HCEC 1CT (cell line): ENCODE measurements at regions not wholly inside any gene's neighbourhood (a gene's known extent, or its start where the extent isn't known, plus 50 kb on each side); places are given as distances from the start of the nearest gene placed in this dataset.

Experiments
- DNase-seq: peaks from one replicate; pipeline ENCODE4 v3.0.0-alpha.2; 2017

- DNase-seq, result no peak
Measured at GRCh38 chr7:110076194-110076593, 1014.7 kb upstream of the LRRN3 start.

GRCh38 chr7:110084181-110084807, 1006.6 kb upstream of the LRRN3 start:
- no peak for DNase-seq

- DNase-seq, result no peak
Measured at GRCh38 chr7:110090110-110090820, 1000.7 kb upstream of the LRRN3 start.

- no peak for DNase-seq
Measured at GRCh38 chr7:110095372-110096052, 995.4 kb upstream of the LRRN3 start.

- DNase-seq, result no peak
Measured at GRCh38 chr7:110104243-110104642, 986.7 kb upstream of the LRRN3 start.

- DNase-seq, result no peak
Measured at GRCh38 chr7:110105307-110105706, 985.6 kb upstream of the LRRN3 start.

GRCh38 chr7:110105840-110106239, 985.1 kb upstream of the LRRN3 start:
- DNase-seq, result no peak

GRCh38 chr7:110119883-110120581, 970.9 kb upstream of the LRRN3 start:
- no peak for DNase-seq

GRCh38 chr7:110129159-110129558, 961.8 kb upstream of the LRRN3 start:
- DNase-seq, result no peak

- DNase-seq, result no peak
Measured at GRCh38 chr7:110130669-110131068, 960.3 kb upstream of the LRRN3 start.

GRCh38 chr7:110131344-110131743, 959.6 kb upstream of the LRRN3 start:
- no peak for DNase-seq

- no peak for DNase-seq
Measured at GRCh38 chr7:110139056-110139455, 951.9 kb upstream of the LRRN3 start.

- no peak for DNase-seq
Measured at GRCh38 chr7:110142939-110143526, 947.9 kb upstream of the LRRN3 start.

- DNase-seq, result no peak
Measured at GRCh38 chr7:110144599-110144998, 946.3 kb upstream of the LRRN3 start.

GRCh38 chr7:110148054-110148453, 942.9 kb upstream of the LRRN3 start:
- DNase-seq, result no peak

GRCh38 chr7:110153222-110153621, 937.7 kb upstream of the LRRN3 start:
- DNase-seq, result no peak

GRCh38 chr7:110156511-110156910, 934.4 kb upstream of the LRRN3 start:
- DNase-seq, result no peak

GRCh38 chr7:110157631-110158362, 933.1 kb upstream of the LRRN3 start:
- DNase-seq, result no peak

GRCh38 chr7:110168010-110168409, 922.9 kb upstream of the LRRN3 start:
- DNase-seq, result no peak

- no peak for DNase-seq
Measured at GRCh38 chr7:110170841-110171240, 920.1 kb upstream of the LRRN3 start.

- DNase-seq, result no peak
Measured at GRCh38 chr7:110177463-110177862, 913.5 kb upstream of the LRRN3 start.

GRCh38 chr7:110179037-110179436, 911.9 kb upstream of the LRRN3 start:
- DNase-seq, result no peak
